SKM-1 (cell line): ENCODE measurements at regions not wholly inside any gene's neighbourhood (a gene's known extent, or its start where the extent isn't known, plus 50 kb on each side); places are given as distances from the start of the nearest gene placed in this dataset.

Experiments
- DNase-seq: peaks from one replicate; lab custom pipeline; 2025; ENCODE audit not compliant: unreplicated experiment; lab: John Stamatoyannopoulos, UW

DNA sequence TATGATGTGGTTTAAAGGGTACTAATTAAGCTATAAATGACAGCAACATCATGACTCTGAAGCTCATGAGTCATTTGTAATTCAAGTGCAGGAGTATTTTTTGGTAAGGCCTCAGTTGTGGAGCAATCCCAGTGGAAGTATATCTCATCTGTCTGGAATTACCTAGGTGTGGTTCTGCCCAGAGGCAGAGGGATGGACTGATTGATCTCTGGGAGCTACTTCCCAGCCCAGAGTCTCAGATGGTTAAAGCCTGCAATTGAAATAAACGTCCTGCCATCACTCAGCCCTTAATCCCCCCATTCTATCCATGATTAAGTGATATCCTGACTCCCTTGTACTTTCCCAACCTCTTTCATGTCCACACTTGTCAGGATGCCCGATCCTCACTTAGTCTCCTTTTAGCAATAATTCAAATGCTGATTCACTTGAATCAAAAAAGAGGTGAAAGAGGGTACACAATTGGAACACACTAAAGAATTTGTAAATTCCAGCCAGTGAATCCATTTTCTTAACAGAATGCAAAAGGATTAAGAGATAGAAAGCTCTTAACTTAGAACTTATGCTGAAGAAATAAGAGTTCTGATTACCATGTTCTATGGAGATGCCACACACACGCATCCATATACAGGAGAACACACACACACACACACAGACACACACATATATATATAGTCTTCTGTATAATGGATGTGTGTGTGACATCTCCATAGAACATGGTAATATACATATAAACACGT is 664.4 kb downstream of the NYAP2 start:
- DNase-seq, result no peak

DNA sequence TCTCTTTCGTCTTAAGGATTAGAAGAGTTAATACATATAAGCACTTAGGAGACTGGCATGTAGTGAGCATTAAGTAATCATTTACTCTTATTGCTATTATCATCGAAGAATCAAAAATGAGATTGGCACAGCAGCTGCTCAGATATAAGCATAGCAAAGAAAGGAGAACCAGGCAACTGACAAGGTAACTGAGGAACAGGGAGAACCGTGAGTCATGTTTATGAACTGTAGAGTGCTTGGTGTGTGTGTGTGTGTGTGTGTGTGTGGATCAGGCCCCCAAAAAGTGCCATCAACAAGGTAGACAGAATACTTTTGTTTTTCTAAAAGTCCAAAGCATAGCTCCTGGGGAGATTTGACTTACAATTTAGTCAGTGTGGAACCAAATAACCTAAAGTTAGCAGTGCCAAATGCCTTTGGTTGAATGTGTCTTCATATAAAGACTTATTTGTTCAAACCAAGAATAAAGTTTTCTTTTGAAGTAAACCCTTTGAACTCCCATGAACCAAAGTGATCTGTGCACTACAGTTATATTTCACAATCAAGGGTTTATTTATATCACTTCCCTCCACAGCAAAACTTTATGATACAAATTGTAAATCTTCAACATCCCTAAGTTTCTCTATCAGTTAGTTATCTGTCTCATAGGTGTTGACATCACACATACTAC is 660.6 kb downstream of the NYAP2 start:
- no peak for DNase-seq

DNA sequence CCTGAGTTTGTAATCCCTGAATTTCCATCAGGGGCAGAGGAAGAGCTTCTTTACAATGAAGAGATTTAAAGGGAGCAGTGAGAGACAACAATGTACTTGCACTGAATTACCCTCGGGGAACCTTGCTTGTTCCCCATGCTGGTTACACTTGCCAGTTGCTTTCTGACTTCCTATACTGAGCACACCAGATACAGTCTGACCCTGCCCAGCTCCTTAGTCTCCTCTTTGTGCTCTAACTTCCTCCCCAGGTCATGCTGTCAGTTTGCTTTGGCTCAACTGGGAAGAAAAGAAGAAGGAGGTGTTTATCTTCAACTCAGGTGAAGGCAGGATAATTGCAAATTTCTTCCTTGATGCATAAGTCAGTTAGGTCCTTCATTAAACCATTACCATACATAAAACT is 658.4 kb downstream of the NYAP2 start:
- peak; percentile 9 for DNase-seq

DNA sequence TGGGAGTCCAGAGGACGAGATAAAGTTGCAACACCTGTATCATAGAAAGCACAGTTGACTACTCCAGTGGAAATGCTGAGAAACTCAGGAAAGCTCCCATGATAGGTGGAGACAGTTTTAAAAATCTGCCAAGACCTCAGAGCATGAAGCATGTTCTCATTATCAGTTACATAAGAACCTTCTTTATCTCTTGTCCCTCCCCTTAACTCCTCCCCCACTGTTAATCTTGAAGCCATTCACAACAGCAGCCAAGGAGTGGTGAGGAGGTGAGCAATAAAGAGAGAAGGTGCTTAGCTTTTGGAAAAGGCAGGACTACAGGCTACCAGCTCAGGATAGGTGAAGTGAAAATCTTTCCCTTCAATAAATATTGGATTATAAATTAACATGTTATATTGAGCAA is 657.9 kb downstream of the NYAP2 start:
- no peak for DNase-seq

DNA sequence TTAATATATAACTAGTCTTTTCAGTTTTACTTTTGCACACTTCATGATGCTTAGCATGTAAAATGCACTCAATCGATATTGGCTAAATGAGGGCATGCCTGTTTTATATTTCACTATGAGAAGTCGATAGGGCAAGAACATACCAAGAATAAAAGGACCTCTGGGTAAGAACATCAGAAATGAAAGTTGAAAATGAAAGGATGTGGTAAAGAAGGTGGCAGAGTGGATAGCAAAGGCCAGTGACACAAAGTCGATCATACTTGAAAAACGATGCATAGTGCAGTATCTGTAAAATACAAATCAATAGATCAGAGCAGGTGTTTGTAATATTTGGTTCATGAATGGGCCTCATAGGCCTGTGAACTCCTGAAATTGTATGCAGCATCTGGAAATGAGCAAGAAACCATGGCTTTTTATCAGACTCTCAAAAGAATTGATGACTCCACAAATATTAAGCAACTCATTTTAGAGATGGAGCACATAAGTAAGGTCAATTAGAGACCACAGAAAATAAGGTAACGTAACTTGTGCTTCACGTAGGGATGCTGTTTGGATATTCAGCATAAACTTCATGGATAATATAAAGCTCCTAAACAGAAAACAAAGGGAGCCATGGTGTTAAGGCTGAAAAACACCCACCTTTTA is 653.4 kb downstream of the NYAP2 start:
- no peak for DNase-seq

DNA sequence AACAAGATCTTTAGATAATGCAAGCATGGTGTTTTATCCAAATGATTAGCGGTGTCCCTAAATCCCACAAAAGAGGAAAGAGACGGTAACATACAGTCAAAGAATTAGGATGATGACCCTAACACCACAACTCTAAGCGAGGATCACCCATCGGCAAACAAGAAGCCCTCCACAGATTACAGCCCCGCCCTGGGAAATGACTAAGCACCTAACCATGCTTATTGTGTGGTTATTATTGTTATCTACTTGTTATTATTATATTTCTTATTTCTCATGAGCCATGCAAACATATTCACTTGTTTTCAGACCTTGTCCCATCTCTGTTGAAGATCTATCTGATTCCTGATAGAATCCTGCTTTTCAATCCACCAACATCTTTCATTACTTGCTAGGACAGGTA is 651.3 kb downstream of the NYAP2 start:
- no peak for DNase-seq

DNA sequence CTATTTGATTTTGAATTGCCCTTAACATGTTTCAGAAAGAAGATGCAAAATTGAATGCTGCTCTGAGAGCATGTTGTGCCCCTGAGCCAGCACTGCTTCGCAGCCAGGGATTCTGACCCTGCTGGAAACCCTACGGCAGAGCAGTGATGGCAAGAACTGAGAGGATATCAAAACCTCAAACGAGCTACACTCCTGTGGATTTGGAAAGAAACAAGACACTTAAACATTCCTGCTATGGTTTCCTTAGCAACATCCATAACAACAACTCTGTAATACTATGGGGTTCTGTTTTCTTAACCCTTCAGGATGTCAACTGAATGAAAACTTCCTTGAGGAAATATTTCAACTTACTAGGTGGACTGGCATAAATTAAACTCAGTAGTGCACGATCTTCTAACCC is 649.1 kb downstream of the NYAP2 start:
- no peak for DNase-seq

DNA sequence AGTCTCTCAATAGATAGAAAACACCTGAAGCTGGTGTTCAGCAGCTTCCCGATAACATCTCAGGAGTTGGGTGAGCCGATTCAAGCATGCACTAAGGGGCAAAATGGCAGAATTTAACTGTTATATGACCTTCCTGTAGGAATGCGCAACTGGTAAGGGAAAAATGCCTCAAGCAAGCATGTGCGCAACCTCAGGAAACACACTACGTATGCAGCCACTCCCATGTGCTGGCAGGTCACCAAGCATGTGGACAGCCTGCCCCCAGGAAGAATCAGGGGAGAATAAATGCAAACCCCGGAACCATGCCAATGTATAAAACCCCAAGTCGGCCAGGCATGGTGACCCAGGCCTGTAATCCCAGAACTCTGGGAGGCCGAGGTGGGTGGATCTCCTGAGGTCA is 645.6 kb downstream of the NYAP2 start:
- no peak for DNase-seq

DNA sequence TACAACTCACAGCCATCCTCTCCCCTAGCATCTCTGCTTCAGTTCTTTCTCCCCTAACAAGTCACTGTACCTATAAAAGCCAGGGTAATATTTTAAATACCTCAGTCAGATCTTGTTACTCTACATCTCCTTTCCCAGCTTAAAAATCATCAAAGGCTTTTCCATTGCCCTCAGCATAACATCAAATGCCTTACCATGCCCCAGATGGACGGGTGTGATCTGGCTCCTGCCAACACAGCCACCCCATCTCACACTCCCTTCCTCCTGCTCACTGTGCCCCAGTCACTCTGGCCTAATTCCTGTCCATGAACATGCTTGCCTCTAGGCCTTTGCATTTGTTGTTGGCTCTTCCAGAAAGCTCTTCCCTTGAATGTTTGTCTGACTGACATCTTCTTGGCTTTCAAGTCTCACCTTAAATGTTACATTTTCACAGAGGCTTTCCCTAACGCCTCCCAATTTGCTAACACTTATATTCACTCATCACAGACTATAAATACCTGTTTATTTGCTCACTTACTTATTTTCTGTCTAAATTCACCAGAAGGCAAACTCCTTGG is 640.9 kb downstream of the NYAP2 start:
- DNase-seq, result no peak

DNA sequence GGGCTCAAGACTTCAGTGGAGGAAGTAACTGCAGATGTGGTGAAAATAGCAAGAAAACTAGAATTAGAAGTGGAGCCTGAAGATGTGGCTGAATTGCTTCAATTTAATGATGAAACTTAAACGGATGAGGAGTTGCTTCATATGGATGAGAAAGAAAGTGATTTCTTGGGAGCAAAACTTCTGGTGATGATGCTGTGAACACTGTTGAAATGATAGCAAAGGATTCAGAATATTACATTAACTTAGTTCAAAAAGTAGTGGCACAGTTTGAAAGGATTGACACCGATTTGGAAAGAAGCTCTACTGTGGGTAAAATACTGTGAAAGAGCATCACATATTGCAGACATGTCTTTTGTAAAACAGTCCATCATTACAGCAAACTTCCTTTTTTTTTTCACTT is 638.0 kb downstream of the NYAP2 start:
- no peak for DNase-seq

DNA sequence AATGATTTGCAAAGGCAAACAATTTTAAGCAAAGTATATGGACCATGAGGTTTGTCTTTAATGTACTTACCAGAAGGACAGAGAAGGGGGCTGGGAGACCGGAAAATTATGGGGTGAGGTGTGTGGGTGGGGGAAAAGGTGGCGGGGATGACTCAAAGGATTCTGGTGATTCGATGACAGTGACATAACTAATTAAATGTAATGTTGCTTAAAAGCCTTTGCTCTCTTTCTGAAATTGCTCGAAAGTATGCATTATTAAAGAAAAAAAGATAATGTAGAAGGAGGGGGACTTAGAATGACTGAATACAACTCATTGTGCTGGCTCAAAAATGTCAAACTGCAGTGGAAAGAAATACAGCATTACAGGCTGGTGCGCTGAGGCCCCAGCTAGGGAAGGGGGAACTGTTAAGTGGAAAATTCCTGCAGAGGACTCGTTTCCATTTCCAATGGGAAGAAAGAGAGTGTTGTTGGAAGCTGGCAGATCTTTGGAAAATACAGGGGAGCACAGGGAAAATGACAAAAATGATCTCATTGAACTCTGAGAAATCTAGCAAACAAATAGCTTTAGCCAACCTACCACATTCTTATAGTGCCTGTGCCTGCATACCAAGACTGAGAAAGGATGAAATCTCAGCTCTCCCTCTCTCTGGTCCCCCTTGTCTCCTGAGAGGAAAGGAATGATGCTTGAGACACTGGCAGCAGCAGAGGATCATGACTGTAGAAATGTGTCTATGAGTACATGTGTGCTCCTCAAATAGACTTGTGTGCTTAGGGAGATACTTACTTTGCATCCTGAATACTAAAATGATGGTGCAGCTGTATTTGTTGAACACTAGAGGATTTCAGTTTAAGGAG is 632.4 kb downstream of the NYAP2 start:
- DNase-seq, result no peak

DNA sequence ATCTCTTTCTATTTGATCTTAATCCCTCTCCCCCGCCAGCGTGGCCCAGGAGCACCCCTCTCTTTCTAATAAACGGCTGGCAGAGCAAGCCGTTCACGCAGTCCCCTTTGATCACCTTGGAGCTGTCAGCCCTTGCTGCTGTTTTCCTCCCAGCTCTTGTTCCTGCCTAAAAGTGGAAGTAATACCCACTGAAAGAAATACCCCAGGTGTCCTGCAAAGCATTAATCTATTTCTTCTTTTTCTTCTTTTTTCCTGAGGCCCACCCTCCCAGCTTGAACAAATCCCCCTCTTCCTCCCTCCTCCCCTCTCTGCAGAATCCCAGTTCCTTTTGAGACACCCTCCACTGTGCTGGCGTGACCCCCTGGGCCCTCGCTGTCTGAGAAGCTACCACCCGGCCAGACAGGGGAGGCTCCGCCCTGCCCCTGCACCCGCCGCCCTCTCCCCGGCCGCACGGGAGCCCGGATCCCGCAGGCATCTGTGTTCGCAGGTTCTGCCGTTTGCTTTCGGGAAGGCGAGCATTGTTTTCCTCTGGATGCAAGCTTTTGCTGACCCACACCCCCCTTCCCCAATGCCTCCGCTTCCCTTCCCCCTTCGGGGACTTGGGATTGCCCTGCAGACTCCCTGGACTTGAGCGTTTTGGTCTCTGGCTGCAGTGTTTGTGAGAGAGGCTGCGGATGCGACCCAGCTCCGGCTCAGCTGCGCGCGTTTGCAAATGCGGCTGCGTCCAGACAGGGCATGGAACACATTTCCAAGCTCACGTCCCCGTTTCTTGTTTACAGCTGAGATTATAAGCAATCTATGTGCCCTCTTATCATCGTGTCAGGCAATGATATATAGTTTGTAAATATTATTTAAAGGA is 631.5 kb downstream of the NYAP2 start:
- peak; percentile 74 for DNase-seq

DNA sequence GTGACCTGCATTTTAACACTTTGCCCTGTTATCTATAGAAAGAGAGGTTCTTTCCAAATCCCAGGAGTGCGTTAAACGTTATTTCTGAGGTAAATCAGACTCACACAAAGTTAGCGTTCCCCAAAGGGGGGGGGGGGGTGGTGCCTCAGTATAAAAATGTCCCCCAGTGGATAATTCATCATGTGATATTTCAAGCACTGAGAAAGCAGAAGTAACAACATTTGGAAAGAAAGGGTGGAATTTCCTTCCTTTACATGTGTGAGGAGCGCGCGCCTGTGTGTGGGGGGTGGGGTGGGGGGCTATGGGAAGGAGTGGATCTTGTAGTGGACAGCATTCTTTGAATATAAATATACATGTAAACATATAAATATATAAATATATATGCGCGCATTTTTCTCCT is 630.9 kb downstream of the NYAP2 start:
- peak; percentile 74 for DNase-seq

DNA sequence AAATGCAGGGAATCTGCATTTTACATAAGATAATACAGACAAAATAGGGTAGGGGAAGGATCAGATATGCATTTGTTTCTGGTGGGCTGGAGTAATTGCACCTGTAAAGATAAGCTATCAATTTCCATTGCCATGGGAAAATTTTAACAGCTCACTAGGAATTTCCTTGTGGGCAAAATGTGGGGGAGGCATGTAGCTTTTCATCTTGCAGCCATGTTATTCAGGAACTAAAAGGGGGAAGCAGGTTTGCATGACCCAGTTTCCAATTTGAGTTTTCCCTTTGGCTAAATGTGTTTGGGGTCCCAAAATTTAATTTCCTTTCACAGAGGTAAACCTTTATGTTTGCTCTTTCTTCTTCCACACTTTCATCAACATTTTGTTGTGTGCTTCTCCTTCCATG is 624.4 kb downstream of the NYAP2 start:
- no peak for DNase-seq

DNA sequence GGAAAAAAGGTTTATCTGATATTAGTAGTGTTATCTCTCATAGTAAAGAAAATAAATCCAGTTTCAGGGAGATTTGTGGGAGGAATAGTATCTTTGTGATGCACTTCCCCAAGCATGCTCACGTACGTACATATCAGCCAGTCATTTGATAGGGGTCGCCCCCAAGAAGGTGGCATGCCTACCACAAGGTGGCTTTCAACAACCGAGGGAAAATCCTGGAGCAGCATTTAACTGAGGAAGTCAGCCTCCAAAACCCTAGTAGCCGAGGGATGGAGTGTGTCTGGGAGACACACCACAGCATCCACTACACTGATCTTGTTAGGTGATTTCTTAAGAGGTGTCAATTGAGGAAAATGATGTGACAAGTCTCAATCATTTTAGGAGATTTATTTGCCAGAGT is 623.9 kb downstream of the NYAP2 start:
- no peak for DNase-seq

DNA sequence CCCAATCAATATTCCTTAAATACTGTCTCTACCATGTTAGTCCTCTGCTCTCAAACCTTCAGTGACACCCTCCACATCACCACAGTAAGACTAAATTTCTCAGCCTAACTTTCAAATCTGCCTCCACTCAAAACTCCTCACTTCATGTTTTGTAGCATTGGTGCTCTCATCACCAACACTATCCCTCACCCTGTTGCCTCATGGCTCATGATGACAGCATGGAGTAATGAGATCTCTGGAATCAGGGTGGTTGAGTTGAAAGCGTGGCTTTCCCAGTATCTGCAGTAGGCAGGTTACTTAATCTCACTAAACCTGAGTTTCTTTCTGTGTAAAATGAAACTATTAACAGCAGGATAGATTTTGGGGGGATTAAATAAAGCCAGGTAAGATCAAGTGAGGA is 621.4 kb downstream of the NYAP2 start:
- no peak for DNase-seq

DNA sequence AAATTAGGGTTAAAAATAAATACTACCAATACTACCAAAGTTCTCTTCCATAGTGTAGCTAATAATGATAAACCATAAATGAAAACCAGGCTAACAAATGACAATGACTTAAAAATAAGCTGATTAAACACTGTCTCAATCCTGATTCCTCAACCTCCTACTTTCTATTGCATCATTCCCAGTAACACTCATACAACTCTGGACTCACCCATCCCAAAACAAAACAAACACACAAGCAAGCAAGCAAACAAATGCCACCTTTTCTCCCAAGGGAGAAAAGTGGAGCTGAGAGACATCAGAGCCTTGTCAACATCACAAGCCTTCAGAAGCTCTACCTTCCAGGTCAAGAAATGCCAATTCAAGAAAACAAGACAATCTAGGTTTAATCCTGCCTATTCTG is 620.7 kb downstream of the NYAP2 start:
- DNase-seq, result no peak

DNA sequence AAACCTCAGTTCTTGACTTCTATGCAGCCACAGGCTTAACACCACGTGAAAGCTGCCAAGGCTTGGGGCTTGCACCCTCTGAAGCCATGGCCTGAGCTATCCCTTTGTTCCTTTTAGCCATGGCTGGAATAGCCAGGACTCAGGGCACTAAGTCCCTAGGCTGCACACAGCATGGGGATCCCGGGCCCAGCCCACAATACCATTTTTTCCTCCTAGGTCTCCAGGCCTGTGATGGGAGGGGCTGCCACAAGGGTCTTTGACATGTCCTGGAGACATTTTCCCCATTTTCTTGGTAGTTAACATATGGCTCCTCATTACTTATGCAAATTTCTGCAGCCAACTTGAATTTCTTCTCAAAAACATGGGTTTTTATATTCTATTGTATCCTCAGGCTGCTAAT is 619.1 kb downstream of the NYAP2 start:
- no peak for DNase-seq

DNA sequence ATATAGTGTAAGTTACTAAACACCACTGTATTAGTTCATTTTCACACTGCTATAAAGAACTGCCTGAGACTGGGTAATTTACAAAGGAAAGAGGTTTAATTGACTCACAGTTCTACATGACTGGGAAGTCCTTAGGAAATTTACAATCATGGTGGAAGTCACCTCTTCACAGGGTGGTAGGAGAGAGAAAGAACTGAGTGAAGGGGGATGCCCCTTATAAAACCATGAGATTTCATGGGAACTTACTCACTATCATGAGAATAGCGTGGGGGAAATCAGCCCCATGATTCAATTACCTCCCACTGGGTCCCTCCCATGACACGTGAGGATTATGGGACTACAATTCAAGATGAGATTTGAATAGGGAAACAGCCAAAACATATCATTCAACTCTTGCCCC is 618.0 kb downstream of the NYAP2 start:
- no peak for DNase-seq

DNA sequence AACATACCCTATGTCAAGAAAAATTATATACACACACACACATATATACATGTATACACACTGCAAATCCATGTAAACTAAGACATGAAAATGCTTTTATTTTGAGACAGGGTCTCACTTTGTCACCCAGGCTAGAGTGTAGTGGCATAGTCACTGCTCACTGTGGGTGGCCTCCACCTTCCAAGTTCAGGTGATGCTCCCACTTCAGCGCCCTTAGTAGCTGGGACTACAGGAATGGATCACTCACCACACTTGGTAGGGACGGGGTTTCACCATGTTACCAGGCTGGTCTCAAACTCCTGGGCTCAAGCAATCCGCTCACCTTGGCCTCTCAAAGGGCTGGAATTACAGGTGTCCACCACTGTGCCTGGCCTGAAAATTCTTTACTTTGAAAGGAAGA is 617.6 kb downstream of the NYAP2 start:
- no peak for DNase-seq
